GM12864 (cell line): ENCODE measurements at regions not wholly inside any gene's neighbourhood (a gene's known extent, or its start where the extent isn't known, plus 50 kb on each side); places are given as distances from the start of the nearest gene placed in this dataset.

ENCODE experiments used
- DNase-seq: peaks from one replicate; pipeline ENCODE4 v3.0.0-alpha.2; 2011; ENCODE audit warnings: low read depth
- H3K4me3 ChIP-seq: 2 replicates; pipeline ENCODE4 v1.5.1; 2011; ENCODE audit warnings: mild to moderate bottlenecking, low read depth, low read length, control low read depth
- TF ChIP-seq, protein P1 (sequence below): IDR thresholded peaks from 2 replicates; pipeline ENCODE4 v1.5.1; 2011; ENCODE audit warnings: low read depth, mild to moderate bottlenecking, moderate library complexity, low read length, control low read depth, inconsistent platforms; ENCODE audit errors: missing control alignments

GRCh38 chr2:204447722-204448121 lies 97.6 kb upstream of the PARD3B start:
- no peak overlapping the region for H3K4me3 ChIP-seq
- DNase-seq = no peak
- TF ChIP-seq, protein P1, sequence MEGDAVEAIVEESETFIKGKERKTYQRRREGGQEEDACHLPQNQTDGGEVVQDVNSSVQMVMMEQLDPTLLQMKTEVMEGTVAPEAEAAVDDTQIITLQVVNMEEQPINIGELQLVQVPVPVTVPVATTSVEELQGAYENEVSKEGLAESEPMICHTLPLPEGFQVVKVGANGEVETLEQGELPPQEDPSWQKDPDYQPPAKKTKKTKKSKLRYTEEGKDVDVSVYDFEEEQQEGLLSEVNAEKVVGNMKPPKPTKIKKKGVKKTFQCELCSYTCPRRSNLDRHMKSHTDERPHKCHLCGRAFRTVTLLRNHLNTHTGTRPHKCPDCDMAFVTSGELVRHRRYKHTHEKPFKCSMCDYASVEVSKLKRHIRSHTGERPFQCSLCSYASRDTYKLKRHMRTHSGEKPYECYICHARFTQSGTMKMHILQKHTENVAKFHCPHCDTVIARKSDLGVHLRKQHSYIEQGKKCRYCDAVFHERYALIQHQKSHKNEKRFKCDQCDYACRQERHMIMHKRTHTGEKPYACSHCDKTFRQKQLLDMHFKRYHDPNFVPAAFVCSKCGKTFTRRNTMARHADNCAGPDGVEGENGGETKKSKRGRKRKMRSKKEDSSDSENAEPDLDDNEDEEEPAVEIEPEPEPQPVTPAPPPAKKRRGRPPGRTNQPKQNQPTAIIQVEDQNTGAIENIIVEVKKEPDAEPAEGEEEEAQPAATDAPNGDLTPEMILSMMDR = no peak

GRCh38 chr2:204449977-204450376 lies 95.3 kb upstream of the PARD3B start:
- DNase-seq = no peak
- TF ChIP-seq, protein P1 = no peak

GRCh38 chr2:204451766-204452165 lies 93.5 kb upstream of the PARD3B start:
- H3K4me3 ChIP-seq = no peak overlapping the region
- TF ChIP-seq, protein P1 = no peak
- DNase-seq = no peak

More at GRCh38 chr2:204449977-204450376, 95.3 kb upstream of the PARD3B start:
- H3K4me3 ChIP-seq = no peak overlapping the region

- no peak overlapping the region for H3K4me3 ChIP-seq
- TF ChIP-seq, protein P1 = no peak
- DNase-seq = no peak
Observed at GRCh38 chr2:204452464-204453023, 92.7 kb upstream of the PARD3B start.

- TF ChIP-seq, protein P1 = no peak
- DNase-seq = no peak
- no peak overlapping the region for H3K4me3 ChIP-seq
Observed at GRCh38 chr2:204453730-204454167, 91.5 kb upstream of the PARD3B start.

GRCh38 chr2:204454672-204455380 lies 90.4 kb upstream of the PARD3B start:
- H3K4me3 ChIP-seq = no peak overlapping the region
- TF ChIP-seq, protein P1 = no peak
- DNase-seq = no peak
